ENCODE measurements at regions not wholly inside any gene's neighbourhood (a gene's known extent, or its start where the extent isn't known, plus 50 kb on each side); places are given as distances from the start of the nearest gene placed in this dataset.

DNA sequence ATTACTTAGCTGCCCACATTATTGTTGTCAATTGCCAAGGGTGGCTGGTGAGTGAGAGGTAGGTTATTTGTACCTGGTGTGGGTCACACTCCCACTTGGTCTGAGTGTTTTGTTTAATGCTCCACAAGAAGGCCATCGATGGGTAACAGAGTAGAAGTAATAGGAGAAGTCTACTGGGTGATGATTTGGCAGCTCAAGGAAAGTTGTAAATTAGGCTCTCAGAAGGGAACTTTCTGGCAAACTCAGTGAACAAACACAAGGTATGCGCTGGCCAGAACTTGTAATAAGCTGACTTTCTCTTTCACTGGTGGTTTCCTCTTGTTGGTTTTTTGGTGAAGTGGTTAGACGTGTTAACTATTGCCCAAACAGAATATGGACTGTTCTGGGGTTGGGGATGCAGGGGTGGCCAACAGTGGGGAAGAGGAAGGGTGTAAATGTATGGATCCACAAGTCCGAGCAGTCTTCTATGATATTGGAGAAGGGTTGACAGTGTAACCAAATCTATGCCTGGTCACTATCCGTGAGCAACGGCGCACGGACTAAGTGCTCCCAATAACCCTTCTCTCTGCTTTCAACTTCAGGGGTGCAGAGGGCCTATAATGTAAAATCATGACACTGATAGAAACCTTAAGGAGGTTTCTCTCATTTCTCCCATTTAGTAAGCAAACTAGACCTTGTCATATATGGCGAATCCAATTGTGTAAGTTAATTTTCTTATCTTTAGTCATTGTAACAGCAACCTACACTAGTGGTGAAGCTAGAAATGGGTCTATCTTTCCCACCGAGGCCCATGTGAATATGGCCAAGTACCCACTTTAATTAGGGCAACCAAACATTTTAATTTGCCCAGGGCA, 212.8 kb downstream of the PTEN start:
- in situ Hi-C loops (cut with HindIII; ENCODE audit: low pct_ligation_motif_present, low pct_unique_long_range_greater_than_20kb, low sequenced_read_pairs) = no loop called here
- no peak for DNase-seq

DNA sequence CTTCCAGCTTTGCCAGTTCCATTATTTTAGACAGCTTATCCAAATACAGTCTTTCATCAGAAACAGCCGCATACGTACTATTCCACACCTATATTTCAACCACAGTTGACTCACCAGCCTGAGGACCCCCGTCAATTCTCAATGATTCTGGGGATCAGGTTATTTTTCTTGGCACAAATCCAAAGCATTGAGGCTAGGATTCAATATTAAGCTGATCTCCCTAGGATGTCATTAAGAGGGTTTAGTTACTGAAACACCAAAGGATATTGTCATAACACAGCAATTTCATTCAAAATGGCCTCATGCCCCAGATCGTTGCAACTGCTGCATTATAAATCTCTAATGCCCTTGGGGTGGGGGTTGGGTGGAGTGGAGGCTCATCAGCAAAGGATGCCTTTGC, 214.6 kb downstream of the PTEN start:
- in situ Hi-C loops (cut with HindIII; ENCODE audit: low pct_ligation_motif_present, low pct_unique_long_range_greater_than_20kb, low sequenced_read_pairs) = no loop called here

DNA sequence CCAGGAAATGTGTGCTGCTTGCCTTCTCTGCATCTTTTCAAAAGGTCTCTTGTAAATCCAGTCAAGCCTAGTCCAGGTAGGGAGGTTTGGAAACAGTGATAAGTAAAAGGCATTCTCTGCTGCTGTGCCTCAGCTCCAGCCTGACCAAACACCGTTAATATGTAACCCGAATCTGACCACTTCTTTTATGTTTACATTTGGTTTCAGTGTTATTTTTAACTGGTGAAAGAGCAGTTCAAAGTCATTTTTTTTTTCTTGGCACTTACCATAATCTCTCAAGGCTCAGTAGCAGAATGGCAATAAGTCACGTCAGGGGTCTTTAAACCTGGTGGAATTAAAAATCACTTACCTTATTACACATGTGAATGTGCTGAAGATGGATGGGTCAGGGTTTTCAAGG, 216.8 kb downstream of the PTEN start:
- in situ Hi-C loops (cut with HindIII; ENCODE audit: low pct_ligation_motif_present, low pct_unique_long_range_greater_than_20kb, low sequenced_read_pairs) = no loop called here
- peak; percentile 80 for DNase-seq

More for the DNA sequence above, 214.6 kb downstream of the PTEN start:
- DNase-seq = no peak

DNA sequence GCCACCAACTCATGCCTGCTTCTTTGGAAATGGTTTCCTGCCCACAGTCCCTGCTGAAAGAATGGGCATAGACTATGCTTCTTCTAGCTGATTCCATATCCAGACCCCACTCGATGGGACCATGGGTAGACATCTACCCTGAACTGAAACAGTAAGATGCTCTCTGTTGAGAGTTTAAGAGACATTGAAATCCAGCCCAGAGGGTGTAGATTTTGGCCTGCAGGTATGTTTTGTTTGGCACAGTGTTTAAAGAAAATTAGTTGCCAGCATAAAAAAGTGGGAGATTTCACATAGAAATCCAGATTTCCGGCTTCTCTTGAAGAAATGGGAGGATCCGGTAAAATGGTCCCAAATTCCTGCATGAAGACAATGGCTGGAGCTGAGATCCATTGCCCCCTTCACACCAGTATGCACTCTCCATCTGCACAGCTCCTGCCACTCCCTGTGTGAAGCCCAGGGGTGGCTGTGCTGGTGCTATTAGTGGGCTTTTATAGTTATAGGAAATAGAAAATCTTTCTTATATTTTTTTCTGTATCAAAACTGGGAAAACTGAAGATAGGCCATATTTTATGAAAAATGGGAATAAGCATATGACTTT, 218.1 kb downstream of the PTEN start:
- in situ Hi-C loops (cut with HindIII; ENCODE audit: low pct_ligation_motif_present, low pct_unique_long_range_greater_than_20kb, low sequenced_read_pairs) = no loop called here
- DNase-seq = no peak

DNA sequence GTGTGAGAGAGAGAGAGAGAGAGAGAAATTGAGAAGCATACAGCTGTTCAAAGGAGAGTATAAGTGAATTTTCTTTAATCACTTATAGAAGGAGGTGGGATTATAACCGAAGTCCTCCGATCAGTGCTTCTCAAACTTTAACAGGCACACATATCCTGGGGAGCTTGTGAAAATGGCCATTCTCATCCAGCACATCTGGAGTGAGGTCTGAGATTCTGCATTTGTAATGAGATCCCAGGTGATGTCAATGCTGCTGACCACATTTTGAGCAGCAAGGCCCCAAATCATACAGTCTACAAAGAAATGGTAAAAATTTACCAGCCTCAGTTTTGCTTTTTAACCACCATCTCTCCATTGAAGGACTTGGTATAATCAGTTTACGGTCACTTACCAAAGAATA, 219.0 kb downstream of the PTEN start:
- in situ Hi-C loops (cut with HindIII; ENCODE audit: low pct_ligation_motif_present, low pct_unique_long_range_greater_than_20kb, low sequenced_read_pairs) = no loop called here
- DNase-seq = no peak

DNA sequence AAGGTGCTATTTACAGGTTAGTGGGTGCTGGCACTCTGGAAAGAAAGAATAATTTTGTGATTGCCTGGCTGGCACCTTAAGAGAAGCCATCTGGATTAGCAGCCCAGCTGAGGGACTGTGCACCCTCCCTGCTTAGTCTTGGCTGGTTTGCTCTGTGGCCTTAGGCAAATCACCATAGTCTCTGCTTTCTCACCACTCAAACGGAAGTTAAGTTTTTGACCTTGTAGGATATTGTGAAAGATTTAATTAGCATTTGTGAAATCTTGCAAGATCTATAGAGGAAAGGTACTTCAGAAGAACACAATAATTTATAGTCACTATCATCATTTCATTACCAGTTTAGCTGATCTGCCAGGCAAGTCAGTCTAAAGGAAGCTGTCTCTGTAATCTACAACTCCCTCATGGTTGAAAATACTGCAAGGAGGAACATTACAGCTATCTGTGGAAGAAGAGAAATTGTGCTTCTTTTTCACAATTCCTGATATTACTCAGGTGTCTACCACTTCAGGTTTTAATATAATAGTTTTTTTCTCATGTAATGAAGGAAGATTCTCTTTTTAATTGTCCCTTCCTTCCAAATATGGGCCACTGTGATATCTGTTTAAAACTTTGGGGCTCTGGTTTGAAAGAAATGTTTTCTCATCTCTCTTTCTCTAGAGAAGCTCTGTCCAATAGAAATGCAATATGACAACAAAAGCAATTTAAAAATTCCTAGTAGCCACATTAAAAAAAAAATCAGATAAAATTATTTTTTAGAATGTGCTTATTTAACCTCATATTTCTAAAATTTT, 219.6 kb downstream of the PTEN start:
- no peak for DNase-seq
- in situ Hi-C loops (cut with HindIII; ENCODE audit: low pct_ligation_motif_present, low pct_unique_long_range_greater_than_20kb, low sequenced_read_pairs) = no loop called here

DNA sequence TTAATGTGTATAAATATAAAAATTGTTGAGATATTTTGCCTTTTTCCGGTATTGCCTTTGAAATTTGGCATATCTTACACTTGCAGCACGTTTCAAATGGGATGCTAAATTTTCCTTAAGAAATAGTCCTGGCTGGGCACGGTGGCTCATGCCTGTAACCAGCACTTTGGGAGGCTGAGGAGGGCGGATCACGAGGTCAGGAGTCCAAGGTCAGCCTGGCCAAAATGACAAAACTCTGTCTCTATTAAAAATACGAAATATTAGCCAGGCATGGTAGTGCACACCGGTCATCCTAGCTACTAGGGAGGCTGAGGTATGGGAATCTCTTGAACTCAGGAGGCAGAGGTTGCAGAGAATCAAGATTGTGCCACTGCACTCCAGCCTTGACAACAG, 220.2 kb downstream of the PTEN start:
- in situ Hi-C loops (cut with HindIII; ENCODE audit: low pct_ligation_motif_present, low pct_unique_long_range_greater_than_20kb, low sequenced_read_pairs) = no loop called here
- DNase-seq = no peak

DNA sequence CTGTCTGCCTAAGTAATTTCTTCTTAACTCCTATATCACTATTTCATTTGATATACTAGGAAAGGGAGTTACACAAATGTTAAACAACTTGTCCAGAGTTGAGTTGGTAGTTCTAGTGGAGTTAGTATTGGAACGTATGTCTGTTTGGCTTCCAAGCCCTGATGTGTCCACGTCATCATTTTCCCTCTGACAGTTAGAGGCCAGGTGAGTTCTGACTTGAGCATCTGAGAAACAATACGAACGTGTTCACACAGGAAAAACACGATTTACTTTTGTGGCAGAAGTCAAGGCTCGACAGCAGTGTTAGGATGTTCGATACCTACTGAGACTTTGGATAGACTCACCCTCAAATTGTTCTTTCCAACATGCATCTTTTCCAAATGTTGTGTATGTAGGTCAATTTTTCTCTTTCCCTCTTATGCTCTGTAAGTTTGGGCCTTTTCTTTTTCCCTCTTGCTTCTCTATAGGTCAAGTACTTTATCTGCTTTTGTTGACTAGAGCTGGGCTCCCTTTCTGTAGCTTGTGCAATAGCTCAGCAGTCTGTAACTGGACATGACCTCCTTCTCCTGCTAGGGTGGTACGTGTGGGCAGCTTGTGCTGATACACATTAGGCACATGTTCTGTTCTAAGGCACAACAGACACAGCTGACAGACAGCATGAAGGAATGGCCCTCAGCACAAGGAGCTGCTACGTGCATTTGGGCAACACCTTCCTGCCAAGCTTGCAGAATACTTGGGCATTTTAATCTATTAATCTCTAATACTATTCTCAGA, 222.9 kb downstream of the PTEN start:
- no peak for DNase-seq

DNA sequence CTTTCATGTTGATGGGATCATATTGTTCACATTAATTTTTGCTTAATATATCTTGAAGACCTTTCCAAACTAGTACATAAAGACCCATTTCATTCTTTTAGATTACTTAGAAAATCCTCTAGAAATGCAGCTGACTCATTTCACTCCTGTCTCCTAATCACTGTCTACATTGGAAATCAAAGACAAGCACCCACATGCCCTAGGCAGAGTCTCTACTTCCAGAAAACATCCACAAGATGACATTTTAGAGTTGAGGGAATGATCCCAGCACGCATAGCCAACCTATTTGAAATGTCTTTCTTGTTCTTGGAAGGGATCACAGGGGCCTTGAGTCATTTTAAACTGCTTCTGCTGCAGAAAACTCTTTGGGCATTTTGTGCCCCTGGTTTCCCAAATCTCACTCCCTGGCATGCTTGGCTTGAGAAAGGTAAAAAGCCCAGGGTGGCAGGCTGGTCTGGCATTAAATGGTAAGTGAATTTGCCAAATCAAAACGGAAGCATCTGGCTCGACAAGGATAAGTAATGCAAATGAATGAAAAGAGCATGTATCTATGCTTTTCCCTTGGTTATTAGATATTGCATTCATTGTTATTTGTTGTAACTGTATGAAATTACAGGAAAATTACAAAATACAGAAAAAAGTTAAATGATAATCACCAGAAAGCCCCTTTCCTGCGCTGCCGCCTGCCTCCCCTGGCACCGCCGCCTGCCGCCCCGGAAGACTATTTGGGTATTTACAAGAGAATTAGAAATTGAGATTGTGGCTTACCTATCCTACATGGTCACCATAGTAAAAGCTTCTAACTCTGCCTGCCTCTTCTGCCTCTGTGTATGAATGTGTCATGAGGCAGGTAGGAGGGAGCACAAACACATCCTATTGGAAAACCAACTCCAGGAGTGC, 225.3 kb downstream of the PTEN start:
- no peak for DNase-seq
- in situ Hi-C loops (cut with HindIII; ENCODE audit: low pct_ligation_motif_present, low pct_unique_long_range_greater_than_20kb, low sequenced_read_pairs) = no loop called here

More for the DNA sequence above, 222.9 kb downstream of the PTEN start:
- in situ Hi-C loops (cut with HindIII; ENCODE audit: low pct_ligation_motif_present, low pct_unique_long_range_greater_than_20kb, low sequenced_read_pairs) = no loop called here

DNA sequence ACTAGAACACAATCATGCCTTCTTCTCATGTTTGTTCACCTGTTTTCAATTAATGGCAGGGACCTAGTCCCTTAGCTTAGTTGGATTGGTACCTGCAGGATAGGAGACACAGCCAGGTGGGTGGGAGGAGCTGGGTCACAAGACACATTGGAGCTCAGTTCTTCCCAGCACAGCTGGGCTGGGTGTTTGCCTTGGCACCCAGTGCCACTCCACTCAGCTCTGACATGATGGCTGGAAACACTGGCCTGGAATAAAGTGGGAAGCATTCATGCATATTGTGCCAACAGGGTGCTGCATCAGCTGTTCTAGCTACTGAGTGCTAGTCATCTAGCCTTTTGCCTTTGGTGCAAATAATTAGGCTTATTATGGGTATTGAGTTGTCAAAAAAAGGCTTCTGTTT, 226.1 kb downstream of the PTEN start:
- no peak for DNase-seq
- in situ Hi-C loops (cut with HindIII; ENCODE audit: low pct_ligation_motif_present, low pct_unique_long_range_greater_than_20kb, low sequenced_read_pairs) = no loop called here

DNA sequence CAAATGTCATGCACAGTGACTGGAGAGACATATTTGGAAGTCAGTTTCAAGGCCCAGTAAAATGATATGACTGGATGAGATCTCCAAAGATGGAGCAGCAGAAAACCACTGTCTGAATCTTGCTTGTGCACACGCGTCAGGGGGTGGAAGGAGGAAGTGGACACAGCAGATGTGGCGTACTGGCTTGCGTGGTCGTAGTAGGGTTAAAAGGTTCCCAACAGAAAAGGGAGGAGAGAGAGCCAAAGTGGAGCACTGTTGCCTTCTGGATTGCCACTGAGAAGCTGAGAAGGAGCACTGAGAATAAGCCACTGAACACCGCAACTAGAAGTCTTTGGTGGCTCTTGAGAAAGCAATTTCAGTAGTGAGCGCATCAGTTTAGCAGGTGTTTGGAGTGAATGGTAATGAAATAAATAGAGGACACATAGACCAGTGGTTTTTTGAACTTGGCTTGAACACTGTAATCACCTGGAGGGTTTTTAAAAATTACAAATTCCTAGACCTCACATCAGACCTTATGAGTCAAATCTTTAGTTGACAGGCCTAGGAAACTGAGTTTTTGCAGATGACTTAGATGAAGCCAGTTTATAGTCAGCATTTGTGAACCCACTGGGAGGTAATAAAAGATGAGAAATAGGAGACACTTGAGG, 227.3 kb downstream of the PTEN start:
- DNase-seq = no peak
- in situ Hi-C loops (cut with HindIII; ENCODE audit: low pct_ligation_motif_present, low pct_unique_long_range_greater_than_20kb, low sequenced_read_pairs) = no loop called here

DNA sequence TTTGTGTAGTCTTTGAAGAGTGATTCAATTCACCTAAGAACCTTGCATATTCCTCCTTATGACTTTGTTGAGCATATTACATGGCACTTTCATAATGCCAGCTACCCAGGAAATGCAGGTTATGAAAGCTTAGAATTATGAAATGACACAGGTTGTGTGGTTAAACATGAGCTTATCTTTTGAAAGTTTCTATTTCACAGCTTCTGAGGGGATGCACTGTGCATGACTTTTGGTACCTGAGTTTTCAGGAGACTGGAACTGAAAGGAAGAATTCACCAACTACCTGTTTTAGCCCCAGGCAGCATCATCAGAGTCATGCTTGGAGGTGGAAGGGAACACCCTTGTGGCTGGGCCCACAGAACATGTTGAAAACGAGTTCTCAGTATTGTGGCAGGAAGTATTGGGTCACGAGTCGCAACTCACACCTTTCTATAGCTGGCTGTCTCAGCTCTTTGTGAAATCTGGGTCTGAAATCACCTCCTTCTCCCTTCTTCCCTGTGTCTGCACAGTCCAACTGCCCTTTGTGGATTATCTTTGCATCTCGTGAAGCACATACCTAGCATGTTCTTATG, 228.2 kb downstream of the PTEN start:
- in situ Hi-C loops (cut with HindIII; ENCODE audit: low pct_ligation_motif_present, low pct_unique_long_range_greater_than_20kb, low sequenced_read_pairs) = no loop called here
- DNase-seq = no peak

DNA sequence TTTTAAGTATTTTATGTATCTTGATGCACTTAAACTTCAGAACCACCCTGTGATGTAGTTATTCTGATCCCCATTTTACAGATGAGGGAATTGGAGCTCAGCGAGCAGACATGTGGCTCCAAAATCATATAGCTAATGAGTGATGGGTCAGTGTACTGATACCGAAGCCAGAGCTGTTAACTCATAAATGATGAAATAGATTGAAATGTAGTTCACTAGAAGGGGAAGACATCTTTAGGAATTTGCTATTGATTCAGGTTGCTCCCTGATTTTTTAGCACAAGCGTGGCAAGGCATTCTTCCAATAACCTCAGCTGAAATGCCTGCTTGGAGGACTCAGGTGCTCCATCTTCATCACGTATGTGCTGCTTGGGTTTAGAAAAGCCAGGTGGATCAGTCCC, 228.8 kb downstream of the PTEN start:
- in situ Hi-C loops (cut with HindIII; ENCODE audit: low pct_ligation_motif_present, low pct_unique_long_range_greater_than_20kb, low sequenced_read_pairs) = no loop called here
- DNase-seq = no peak

DNA sequence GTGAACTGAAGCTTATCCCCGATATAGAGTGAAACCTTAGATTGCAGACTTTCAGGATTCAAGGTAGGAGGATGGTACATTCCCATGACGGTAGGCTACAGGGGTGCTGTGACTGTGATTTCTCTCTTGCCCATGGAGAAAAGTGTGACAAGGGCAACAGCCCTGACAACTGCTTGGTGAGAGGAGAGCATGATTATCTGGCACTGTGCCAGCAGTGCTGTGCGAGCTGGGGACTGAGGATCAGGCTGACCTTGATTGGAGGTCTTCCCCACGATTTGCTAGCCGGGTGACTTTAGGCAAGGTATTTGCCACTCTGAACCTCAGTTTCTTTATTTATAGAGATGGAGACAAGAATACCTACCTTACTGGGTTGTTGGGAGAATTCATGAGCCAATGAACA, 229.5 kb downstream of the PTEN start:
- DNase-seq = no peak
- in situ Hi-C loops (cut with HindIII; ENCODE audit: low pct_ligation_motif_present, low pct_unique_long_range_greater_than_20kb, low sequenced_read_pairs) = no loop called here

DNA sequence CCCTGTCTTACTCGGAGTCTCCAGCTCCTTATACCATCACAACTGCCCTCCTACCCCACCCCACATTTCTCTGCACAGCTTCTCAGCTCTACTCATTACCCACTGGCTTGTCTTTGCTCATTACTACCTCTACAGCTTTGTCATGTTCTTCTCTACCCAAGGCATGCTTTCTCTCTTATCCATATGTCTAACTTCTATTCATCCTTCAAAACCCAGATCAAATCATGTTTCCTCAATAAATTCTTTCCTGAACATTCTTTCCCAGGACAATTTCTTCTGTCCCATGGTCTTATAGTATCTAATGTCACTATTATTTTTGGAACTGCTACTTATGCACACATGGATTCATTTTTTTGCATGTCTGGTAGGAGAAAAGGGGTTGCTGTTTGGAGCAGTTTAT, 231.4 kb downstream of the PTEN start:
- no peak for DNase-seq
- in situ Hi-C loops (cut with HindIII; ENCODE audit: low pct_ligation_motif_present, low pct_unique_long_range_greater_than_20kb, low sequenced_read_pairs) = no loop called here

DNA sequence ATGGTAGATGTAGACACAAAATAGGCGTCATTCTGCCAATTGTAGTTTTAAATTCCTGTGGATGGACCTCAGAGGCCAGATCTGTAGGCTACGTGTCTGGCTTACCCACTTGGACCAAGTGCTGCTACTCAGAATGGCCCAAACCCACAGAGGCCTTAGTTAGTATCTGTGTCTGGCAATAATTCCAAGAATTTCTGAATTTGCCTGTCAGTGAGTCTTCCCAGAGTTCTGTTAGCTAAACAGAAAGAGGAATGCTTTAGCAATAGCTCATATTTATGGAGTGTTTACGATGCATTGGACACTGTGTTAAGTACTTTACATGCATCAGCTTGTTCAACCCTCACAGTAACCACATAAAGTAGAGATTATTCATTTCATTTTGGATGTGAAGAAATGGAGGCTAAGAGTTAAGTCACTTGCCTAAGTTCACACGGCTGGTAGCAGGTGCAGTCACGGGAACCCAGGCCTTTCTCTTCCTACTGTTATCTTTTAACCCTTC, 231.8 kb downstream of the PTEN start:
- DNase-seq = no peak
- in situ Hi-C loops (cut with HindIII; ENCODE audit: low pct_ligation_motif_present, low pct_unique_long_range_greater_than_20kb, low sequenced_read_pairs) = no loop called here

Data from ACHN (cell line).